Ishikawa (cell line): ENCODE measurements at regions not wholly inside any gene's neighbourhood (a gene's known extent, or its start where the extent isn't known, plus 50 kb on each side); places are given as distances from the start of the nearest gene placed in this dataset.

Experiments used
- CEBPB ChIP-seq: IDR thresholded peaks from 2 replicates; pipeline ENCODE4 v1.6.1; 2012
- CREB1 ChIP-seq: IDR thresholded peaks from 2 replicates; pipeline ENCODE4 v1.6.1; 2012; ENCODE audit warnings: low read depth
- EGR1 ChIP-seq: IDR thresholded peaks from 2 replicates; pipeline ENCODE4 v1.6.1; 2012
- EP300 ChIP-seq: IDR thresholded peaks from 2 replicates; pipeline ENCODE4 v1.6.1; 2012; ENCODE audit warnings: borderline replicate concordance
- FOXM1 ChIP-seq: IDR thresholded peaks from 2 replicates; pipeline ENCODE4 v1.6.1; 2012; ENCODE audit warnings: low read depth, borderline replicate concordance
- MAX ChIP-seq: IDR thresholded peaks from 2 replicates; pipeline ENCODE4 v1.6.1; 2012
- NFIC ChIP-seq: IDR thresholded peaks from 2 replicates; pipeline ENCODE4 v1.6.1; 2012
- RAD21 ChIP-seq: IDR thresholded peaks from 2 replicates; pipeline ENCODE4 v1.6.1; 2012; ENCODE audit warnings: low read depth
- REST ChIP-seq: IDR thresholded peaks from 2 replicates; pipeline ENCODE4 v1.6.1; 2012; ENCODE audit warnings: low read depth, mild to moderate bottlenecking
- TAF1 ChIP-seq: IDR thresholded peaks from 2 replicates; pipeline ENCODE4 v1.6.1; 2012; ENCODE audit warnings: low read depth, mild to moderate bottlenecking
- TCF12 ChIP-seq: IDR thresholded peaks from 2 replicates; pipeline ENCODE4 v1.6.1; 2012; ENCODE audit warnings: low read depth
- TEAD4 ChIP-seq: IDR thresholded peaks from 2 replicates; pipeline ENCODE4 v1.6.1; 2012
- USF1 ChIP-seq: IDR thresholded peaks from 2 replicates; pipeline ENCODE4 v1.6.1; 2012
- YY1 ChIP-seq: IDR thresholded peaks from 2 replicates; pipeline ENCODE4 v1.6.1; 2012; ENCODE audit warnings: low read depth
- ZBTB7A ChIP-seq: IDR thresholded peaks from 2 replicates; pipeline ENCODE4 v1.6.1; 2012; ENCODE audit warnings: low read depth

GRCh38 chr3:40731445-40731844, 206.7 kb downstream of the ZNF621 start:
- TF ChIP-seq USF1 (no peak), REST (no peak), CREB1 (no peak), ZBTB7A (no peak), RAD21 (no peak), TAF1 (no peak), MAX (no peak), CEBPB (no peak), TCF12 (no peak), YY1 (no peak)

GRCh38 chr3:40736943-40737342, 212.2 kb downstream of the ZNF621 start:
- TF ChIP-seq TAF1, result no peak
- TF ChIP-seq ZBTB7A, result no peak
- TF ChIP-seq FOXM1, result no peak
- TF ChIP-seq EGR1, result no peak
- TF ChIP-seq EP300, result no peak
- no peak for TF ChIP-seq YY1
- no peak for TF ChIP-seq RAD21
- no peak for TF ChIP-seq CEBPB
- TF ChIP-seq NFIC, result no peak
- no peak for TF ChIP-seq CREB1
- no peak for TF ChIP-seq REST
- no peak for TF ChIP-seq MAX
- no peak for TF ChIP-seq TEAD4
- TF ChIP-seq USF1, result no peak
- no peak for TF ChIP-seq TCF12

- TF ChIP-seq TAF1, result no peak
- no peak for TF ChIP-seq YY1
- no peak for TF ChIP-seq TCF12
- no peak for TF ChIP-seq ZBTB7A
- no peak for TF ChIP-seq TEAD4
- no peak for TF ChIP-seq EP300
- no peak for TF ChIP-seq NFIC
- no peak for TF ChIP-seq RAD21
- no peak for TF ChIP-seq CEBPB
- no peak for TF ChIP-seq EGR1
- TF ChIP-seq MAX, result no peak
- TF ChIP-seq CREB1, result no peak
- no peak for TF ChIP-seq REST
- no peak for TF ChIP-seq FOXM1
- no peak for TF ChIP-seq USF1
Observed at GRCh38 chr3:40737343-40737742, 212.6 kb downstream of the ZNF621 start.

GRCh38 chr3:40739971-40740370, 215.2 kb downstream of the ZNF621 start:
- TF ChIP-seq TEAD4 (no peak), YY1 (no peak), ZBTB7A (no peak), RAD21 (no peak), NFIC (no peak), TAF1 (no peak), MAX (no peak), EP300 (no peak), TCF12 (no peak), EGR1 (no peak), FOXM1 (no peak), CEBPB (no peak), CREB1 (no peak), REST (no peak), USF1 (no peak)
